Esophagus squamous epithelium (tissue), 4 donors: ENCODE measurements at regions not wholly inside any gene's neighbourhood (a gene's known extent, or its start where the extent isn't known, plus 50 kb on each side); places are given as distances from the start of the nearest gene placed in this dataset.

ENCODE experiments used
- POLR2A ChIP-seq, 4 donors: fragments of 450-650 bp; IDR thresholded peaks; one replicate each; pipeline ENCODE4 v1.6.1; 2017; ENCODE audit warnings: antibody characterized with exemption in 4 of 4, mild to moderate bottlenecking in 4 of 4, moderate library complexity in 3 of 4
- TF ChIP-seq, protein P1 (sequence below), 6 experiments: fragments of 450-650 bp in 4 of 6; fragments of 200-600 bp in 2 of 6; sonication (generic) in 2 of 6; IDR thresholded peaks; one replicate each; pipeline ENCODE4 v1.5.1; 2016 to 2019; ENCODE audit warnings: antibody characterized with exemption in 6 of 6, mild to moderate bottlenecking in 4 of 6, moderate library complexity in 4 of 6

DNA sequence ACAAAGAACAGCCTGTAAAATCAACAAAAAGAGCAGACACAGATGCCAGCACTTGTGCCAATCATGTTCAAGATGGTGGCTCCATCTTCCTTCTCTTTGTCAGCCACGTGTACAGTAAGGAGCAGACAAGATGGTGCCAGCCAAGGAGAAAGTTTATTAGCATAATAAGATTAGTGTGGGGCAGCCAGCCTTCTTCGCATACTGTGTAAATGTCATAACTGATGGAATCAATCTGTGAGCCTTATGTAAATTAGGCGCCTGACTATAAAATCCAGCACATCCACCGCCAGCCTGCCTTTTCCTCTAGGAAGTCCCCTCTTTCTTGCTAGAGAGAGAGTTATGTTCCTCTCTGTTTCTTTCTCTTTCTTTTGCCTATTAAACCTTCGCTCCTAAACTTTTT is 99.7 kb upstream of the RALGAPA2 start:
- TF ChIP-seq, protein P1, sequence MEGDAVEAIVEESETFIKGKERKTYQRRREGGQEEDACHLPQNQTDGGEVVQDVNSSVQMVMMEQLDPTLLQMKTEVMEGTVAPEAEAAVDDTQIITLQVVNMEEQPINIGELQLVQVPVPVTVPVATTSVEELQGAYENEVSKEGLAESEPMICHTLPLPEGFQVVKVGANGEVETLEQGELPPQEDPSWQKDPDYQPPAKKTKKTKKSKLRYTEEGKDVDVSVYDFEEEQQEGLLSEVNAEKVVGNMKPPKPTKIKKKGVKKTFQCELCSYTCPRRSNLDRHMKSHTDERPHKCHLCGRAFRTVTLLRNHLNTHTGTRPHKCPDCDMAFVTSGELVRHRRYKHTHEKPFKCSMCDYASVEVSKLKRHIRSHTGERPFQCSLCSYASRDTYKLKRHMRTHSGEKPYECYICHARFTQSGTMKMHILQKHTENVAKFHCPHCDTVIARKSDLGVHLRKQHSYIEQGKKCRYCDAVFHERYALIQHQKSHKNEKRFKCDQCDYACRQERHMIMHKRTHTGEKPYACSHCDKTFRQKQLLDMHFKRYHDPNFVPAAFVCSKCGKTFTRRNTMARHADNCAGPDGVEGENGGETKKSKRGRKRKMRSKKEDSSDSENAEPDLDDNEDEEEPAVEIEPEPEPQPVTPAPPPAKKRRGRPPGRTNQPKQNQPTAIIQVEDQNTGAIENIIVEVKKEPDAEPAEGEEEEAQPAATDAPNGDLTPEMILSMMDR (IDR thresholded peaks at IDR 0.05) = no peak
- no peak for TF ChIP-seq POLR2A (IDR thresholded peaks at IDR 0.05)
